WERI-Rb-1 (cell line): ENCODE measurements at regions not wholly inside any gene's neighbourhood (a gene's known extent, or its start where the extent isn't known, plus 50 kb on each side); places are given as distances from the start of the nearest gene placed in this dataset.

Source experiments
- DNase-seq: peaks from one replicate; pipeline ENCODE4 v3.0.0-alpha.2; 2020
- H3K27ac ChIP-seq: fragments of 250-450 bp; sonication (Bioruptor Pico); 2 replicates; pipeline ENCODE4 v1.5.1; 2020; ENCODE audit warnings: mild to moderate bottlenecking, moderate library complexity
- H3K27me3 ChIP-seq: fragments of 250-450 bp; sonication (Bioruptor Pico); 2 replicates; pipeline ENCODE4 v1.5.1; 2021; ENCODE audit warnings: mild to moderate bottlenecking, low read depth, moderate library complexity; ENCODE audit not compliant: insufficient read depth, severe bottlenecking
- H3K36me3 ChIP-seq: fragments of 250-450 bp; sonication (Bioruptor Pico); 2 replicates; pipeline ENCODE4 v1.5.1; 2020; ENCODE audit warnings: mild to moderate bottlenecking, moderate library complexity
- H3K4me3 ChIP-seq: 2 replicates; pipeline ENCODE4 v1.5.1; 2011; ENCODE audit warnings: low read depth, mild to moderate bottlenecking, control low read depth, low read length
- H3K9me3 ChIP-seq: fragments of 250-450 bp; sonication (Bioruptor Pico); 2 replicates; pipeline ENCODE4 v1.5.1; 2021; ENCODE audit warnings: mild to moderate bottlenecking, moderate library complexity; ENCODE audit not compliant: severe bottlenecking
- TF ChIP-seq, protein P1 (sequence below): IDR thresholded peaks from 2 replicates; pipeline ENCODE4 v1.5.1; 2011; ENCODE audit warnings: low read depth, mild to moderate bottlenecking, control low read depth, inconsistent platforms, low read length

DNA sequence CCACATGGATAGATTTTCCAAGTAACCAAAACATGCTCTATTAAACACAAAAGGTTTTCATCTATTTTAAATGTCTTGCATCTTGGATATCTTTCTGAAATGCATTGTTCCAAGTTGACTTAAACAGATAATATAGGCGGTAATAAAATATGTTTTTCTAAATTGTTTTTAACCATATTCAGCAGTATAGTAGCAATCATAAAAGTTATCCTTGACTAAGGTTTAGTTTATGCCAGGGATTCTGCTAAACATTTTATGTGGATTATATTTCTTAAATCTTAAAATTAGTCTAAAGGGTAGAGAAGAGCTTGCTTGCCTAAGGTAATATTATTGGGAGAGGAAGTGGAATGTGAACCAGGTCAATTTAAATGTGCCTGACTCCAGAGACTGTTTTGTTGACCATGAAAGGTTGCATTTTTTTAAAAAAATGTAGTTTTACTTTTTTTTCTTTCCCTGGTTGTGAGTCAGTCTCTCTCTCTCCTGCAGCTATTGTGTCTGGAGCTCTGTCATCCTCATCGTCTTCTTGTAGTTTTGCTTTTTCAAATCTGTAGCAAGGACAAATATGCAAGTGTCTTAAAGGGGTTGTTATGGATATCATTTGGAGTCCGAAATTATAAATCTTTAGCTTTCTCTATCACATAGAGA is 309.1 kb upstream of the COL3A1 start:
- H3K27me3 ChIP-seq: no peaks in the 10 kb centered on the region
- H3K4me3 ChIP-seq: no peak overlapping the region
- no peak overlapping the region for H3K27ac ChIP-seq
- no peaks in the 10 kb centered on the region for H3K36me3 ChIP-seq
- DNase-seq: no peak
- H3K9me3 ChIP-seq: no peaks in the 10 kb centered on the region
- TF ChIP-seq, protein P1, sequence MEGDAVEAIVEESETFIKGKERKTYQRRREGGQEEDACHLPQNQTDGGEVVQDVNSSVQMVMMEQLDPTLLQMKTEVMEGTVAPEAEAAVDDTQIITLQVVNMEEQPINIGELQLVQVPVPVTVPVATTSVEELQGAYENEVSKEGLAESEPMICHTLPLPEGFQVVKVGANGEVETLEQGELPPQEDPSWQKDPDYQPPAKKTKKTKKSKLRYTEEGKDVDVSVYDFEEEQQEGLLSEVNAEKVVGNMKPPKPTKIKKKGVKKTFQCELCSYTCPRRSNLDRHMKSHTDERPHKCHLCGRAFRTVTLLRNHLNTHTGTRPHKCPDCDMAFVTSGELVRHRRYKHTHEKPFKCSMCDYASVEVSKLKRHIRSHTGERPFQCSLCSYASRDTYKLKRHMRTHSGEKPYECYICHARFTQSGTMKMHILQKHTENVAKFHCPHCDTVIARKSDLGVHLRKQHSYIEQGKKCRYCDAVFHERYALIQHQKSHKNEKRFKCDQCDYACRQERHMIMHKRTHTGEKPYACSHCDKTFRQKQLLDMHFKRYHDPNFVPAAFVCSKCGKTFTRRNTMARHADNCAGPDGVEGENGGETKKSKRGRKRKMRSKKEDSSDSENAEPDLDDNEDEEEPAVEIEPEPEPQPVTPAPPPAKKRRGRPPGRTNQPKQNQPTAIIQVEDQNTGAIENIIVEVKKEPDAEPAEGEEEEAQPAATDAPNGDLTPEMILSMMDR: no peak

DNA sequence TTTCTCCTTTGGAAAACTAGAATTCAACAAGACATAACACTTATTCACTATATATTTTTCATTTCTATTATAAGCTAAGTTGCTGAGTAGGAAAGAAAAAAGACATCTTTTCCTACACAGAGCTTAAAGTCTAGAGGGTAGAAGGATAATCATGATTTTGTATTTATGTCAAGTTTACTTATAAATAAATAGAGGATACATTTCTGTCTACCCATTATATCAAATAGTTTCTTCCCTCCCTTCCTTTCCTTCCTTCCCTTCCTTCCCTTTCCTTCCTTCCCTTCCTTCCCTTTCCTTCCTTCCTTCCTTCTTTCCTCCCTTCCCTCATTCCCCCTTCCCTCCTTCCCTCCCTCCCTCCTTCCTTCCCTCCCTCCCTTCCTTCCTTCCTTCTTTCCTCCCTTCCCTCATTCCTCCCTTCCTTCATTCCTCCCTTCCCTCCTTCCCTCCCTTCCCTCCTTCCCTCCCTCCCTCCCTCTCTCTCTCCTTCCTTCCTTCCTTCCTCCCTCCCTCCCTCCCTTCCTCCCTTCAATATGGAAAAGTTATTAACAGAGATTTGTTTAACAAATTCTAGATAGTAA is 308.4 kb upstream of the COL3A1 start:
- Histone ChIP-seq H3K27me3 (no peaks in the 10 kb centered on the region), H3K27ac (no peak overlapping the region), H3K4me3 (no peak overlapping the region), H3K9me3 (no peaks in the 10 kb centered on the region), H3K36me3 (no peaks in the 10 kb centered on the region)
- TF ChIP-seq, protein P1: no peak
- DNase-seq: no peak

DNA sequence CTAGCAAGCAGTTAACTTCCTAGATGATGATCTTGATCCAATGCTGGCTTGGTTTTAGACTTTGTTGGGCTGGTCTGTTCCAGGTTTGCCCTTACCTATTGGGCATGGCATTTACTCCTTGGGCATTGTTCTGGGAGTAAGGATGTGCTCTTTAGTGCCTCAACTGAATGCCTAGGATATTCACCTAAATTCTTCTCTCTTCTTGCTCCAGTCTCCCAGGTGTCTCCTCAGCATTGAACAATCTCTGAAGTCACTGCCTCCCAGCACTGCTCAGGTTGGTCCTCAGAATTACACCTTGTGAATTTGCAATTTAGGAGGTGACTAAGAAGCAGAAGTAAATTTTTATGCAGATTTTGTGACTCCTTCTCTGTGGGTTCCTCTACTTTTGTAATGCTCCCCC is 307.7 kb upstream of the COL3A1 start:
- Histone ChIP-seq H3K4me3 (no peak overlapping the region), H3K36me3 (no peaks in the 10 kb centered on the region), H3K27me3 (no peaks in the 10 kb centered on the region), H3K9me3 (no peaks in the 10 kb centered on the region), H3K27ac (no peak overlapping the region)
- DNase-seq: no peak
- TF ChIP-seq, protein P1: no peak

DNA sequence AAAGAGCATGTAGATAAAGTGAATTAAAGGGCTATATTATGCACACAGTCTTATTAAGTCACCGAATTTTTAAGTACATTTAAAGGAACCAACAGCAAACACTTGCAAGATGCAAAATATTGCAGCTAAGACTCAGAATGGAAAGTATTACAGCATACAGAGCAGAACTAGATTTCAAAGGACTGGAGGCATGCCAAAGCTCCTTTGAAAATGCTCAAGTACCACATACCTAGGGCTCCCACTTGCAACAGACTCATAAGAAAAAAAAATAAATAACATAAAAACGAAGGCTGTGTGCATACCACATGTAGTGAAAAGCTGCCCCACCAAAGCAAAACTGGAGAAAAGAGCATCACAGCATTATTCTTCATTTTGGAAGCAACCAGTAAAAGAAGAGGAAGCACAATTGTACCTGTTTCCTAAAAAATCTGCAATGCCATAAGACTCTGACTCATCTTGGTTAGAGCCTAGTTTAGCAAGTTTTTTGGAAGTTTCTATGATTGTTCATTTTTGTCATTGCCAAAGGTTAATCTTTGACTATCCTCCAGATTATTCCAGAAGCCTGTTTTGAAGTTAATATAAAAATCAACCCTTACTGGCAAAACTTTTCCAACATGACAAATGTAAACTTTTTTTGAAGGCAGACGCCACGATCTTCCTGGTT is 306.0 kb upstream of the COL3A1 start:
- TF ChIP-seq, protein P1: no peak
- H3K36me3 ChIP-seq: no peaks in the 10 kb centered on the region
- no peak overlapping the region for H3K4me3 ChIP-seq
- DNase-seq: no peak
- H3K9me3 ChIP-seq: no peaks in the 10 kb centered on the region
- no peaks in the 10 kb centered on the region for H3K27me3 ChIP-seq
- H3K27ac ChIP-seq: no peak overlapping the region

DNA sequence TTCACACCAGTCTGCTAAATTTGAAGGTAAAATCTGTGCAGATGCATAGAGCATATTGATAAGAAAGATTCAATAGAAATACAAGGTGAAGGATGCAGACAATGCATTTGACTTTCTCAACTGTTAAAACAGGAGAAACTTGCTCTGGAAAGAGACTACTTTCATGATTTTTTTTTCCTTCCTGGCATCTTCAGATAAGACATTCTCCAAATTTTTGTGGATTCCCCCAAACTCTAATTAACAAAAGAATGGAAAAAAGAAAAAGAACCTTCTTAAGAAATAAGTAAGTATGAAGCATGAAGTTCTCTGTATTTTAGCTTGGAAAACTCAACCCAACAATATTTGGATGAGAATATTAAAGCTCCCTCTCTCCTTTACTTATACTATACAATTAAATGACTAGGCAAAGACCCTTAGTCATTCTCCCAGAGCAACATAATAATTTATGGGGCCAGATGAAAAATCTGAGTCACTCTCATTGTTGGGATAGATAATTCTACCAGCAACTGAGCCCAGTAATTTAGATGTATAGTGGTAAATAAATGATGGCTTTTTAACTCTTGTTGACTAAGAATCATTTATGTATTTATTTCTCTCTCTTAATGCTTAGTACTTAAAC is 298.7 kb upstream of the COL3A1 start:
- Histone ChIP-seq H3K36me3 (no peaks in the 10 kb centered on the region), H3K27ac (no peak overlapping the region), H3K9me3 (no peaks in the 10 kb centered on the region), H3K4me3 (no peak overlapping the region), H3K27me3 (no peaks in the 10 kb centered on the region)
- no peak for DNase-seq
- TF ChIP-seq, protein P1: no peak
